ENCODE measurements at regions not wholly inside any gene's neighbourhood (a gene's known extent, or its start where the extent isn't known, plus 50 kb on each side); places are given as distances from the start of the nearest gene placed in this dataset.

- DNase-seq = no peak
Measured at GRCh38 chr6:113396730-113397129, 460.4 kb upstream of the MARCKS start.

- DNase-seq = no peak
Measured at GRCh38 chr6:113397236-113397635, 459.9 kb upstream of the MARCKS start.

- no peak for DNase-seq
Measured at GRCh38 chr6:113401231-113401630, 455.9 kb upstream of the MARCKS start.

GRCh38 chr6:113402544-113402943 is 454.6 kb upstream of the MARCKS start:
- DNase-seq = no peak

GRCh38 chr6:113403966-113404595 is 453.1 kb upstream of the MARCKS start:
- no peak for DNase-seq

- no peak for DNase-seq
Measured at GRCh38 chr6:113405326-113406047, 451.7 kb upstream of the MARCKS start.

GRCh38 chr6:113406048-113406695 is 451.0 kb upstream of the MARCKS start:
- DNase-seq = no peak

- DNase-seq = no peak
Measured at GRCh38 chr6:113411011-113411410, 446.1 kb upstream of the MARCKS start.

- DNase-seq = no peak
Measured at GRCh38 chr6:113412589-113413357, 444.4 kb upstream of the MARCKS start.

GRCh38 chr6:113414511-113414910 is 442.6 kb upstream of the MARCKS start:
- DNase-seq = no peak

- DNase-seq = no peak
Measured at GRCh38 chr6:113416170-113416569, 441.0 kb upstream of the MARCKS start.

- DNase-seq = no peak
Measured at GRCh38 chr6:113420290-113420689, 436.9 kb upstream of the MARCKS start.

- no peak for DNase-seq
Measured at GRCh38 chr6:113421997-113422396, 435.1 kb upstream of the MARCKS start.

- no peak for DNase-seq
Measured at GRCh38 chr6:113423956-113424355, 433.2 kb upstream of the MARCKS start.

GRCh38 chr6:113425977-113426660 is 431.0 kb upstream of the MARCKS start:
- no peak for DNase-seq

GRCh38 chr6:113427617-113428016 is 429.5 kb upstream of the MARCKS start:
- no peak for DNase-seq

GRCh38 chr6:113428702-113429101 is 428.4 kb upstream of the MARCKS start:
- DNase-seq = no peak

- DNase-seq = no peak
Measured at GRCh38 chr6:113432521-113433334, 424.4 kb upstream of the MARCKS start.

GRCh38 chr6:113433335-113433991 is 423.7 kb upstream of the MARCKS start:
- DNase-seq = no peak

GRCh38 chr6:113434641-113435040 is 422.5 kb upstream of the MARCKS start:
- no peak for DNase-seq

- DNase-seq = no peak
Measured at GRCh38 chr6:113437566-113437965, 419.6 kb upstream of the MARCKS start.

All from stimulated activated CD4-positive, alpha-beta T cell treated with anti-CD3 and anti-CD28 coated beads, Interleukin-1b, Interleukin-23, amount 100 ng/mL, for 48 hours (primary cell).